ENCODE measurements at regions not wholly inside any gene's neighbourhood (a gene's known extent, or its start where the extent isn't known, plus 50 kb on each side); places are given as distances from the start of the nearest gene placed in this dataset.
A peak's percentile ranks its signal among the peaks of the same experiment; 100 is the strongest.
"Not testable (repeated sequence)": the region's sequence is repeated elsewhere in the genome, so short reads cannot be mapped to it uniquely, and the experiment has no call there.

GRCh38 chr9:113738893-113739604, 137.1 kb upstream of the ZNF618 start:
- no peak for DNase-seq (ENCODE audit: low read depth)
- no peak for TF ChIP-seq CTCF (IDR thresholded peaks at IDR 0.05; ENCODE audit: insufficient read depth, low read depth, low read length)
- H3K4me3 ChIP-seq (ENCODE audit: low read depth, low read length) = no peak overlapping the region

- DNase-seq (ENCODE audit: low read depth); H3K4me3 ChIP-seq (ENCODE audit: low read depth, low read length): not testable (repeated sequence)
Measured at GRCh38 chr9:113739605-113740507, 136.3 kb upstream of the ZNF618 start.

GRCh38 chr9:113740508-113741500, 135.3 kb upstream of the ZNF618 start:
- H3K4me3 ChIP-seq (ENCODE audit: low read depth, low read length) = not testable (repeated sequence)
- peak; percentile 17 for DNase-seq (ENCODE audit: low read depth)

DNA sequence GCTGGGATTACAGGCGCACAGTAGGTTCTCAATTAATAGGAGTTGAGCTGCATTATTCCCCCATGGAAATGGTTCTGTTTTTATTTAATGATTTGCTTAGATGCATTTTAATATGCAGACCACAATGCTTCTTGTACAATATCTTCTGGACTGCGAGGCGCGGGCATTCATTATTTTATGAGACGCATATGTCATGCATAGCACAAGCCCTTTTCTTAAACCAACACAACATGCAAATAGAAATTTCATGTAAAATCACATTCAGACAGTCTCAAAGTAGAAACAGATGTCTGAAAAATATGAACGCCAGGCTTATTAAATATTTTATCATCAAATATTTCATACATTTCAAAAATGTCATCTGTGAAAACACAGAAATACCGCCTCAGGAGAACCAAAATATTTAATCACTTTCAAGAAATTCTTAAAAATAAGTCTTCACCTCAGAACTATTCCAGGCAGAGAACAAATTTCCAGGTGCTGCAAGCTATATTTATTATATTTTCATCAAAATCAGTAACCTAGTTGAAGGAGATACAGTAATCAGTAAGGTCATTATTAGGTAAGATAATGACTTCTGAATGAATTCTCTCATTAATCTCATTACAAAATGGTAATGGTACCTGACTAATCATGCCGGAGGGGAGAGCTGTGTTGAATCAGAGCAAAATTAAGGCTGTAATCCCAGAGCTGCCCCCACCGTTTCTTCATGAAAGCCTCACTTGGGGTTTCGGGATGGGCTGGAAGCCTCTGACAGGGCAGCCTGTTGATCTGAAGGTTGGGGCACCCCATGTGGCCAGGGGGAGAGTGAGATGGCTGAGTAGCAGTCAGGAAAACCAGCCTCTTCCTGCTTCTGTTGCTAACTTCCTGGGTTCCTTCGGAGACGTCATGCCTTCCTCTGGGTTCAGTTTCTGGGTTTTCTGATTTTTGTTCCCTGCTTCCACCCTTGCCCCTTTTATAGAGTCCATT, 133.9 kb upstream of the ZNF618 start:
- no peak overlapping the region for H3K4me3 ChIP-seq (ENCODE audit: low read depth, low read length)
- DNase-seq (ENCODE audit: low read depth) = no peak
- no peak for TF ChIP-seq CTCF (IDR thresholded peaks at IDR 0.05; ENCODE audit: insufficient read depth, low read depth, low read length)

- TF ChIP-seq CTCF (IDR thresholded peaks at IDR 0.05; ENCODE audit: insufficient read depth, low read depth, low read length) = no peak
- no peak overlapping the region for H3K4me3 ChIP-seq (ENCODE audit: low read depth, low read length)
- no peak for DNase-seq (ENCODE audit: low read depth)
Measured at GRCh38 chr9:113742878-113743277, 133.2 kb upstream of the ZNF618 start.

DNA sequence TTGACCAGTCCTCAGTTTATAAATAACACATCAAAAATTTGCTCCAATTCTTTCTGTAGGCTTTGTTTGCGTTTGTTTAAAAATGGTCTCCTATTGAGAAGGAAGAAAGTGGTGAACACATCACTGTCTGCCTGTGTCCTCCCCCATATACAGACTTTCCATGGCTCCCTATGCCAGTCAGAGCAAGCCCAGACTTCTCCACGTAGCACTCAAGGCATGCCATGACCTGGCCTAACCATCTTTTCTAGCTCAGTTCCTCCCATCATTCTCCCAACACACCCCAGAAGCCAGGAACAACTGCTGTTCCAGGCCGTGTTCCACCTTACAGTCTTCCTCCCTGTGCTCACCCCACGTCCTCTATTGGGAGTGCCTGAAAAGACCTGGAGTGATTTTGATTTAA, 129.6 kb upstream of the ZNF618 start:
- no peak overlapping the region for H3K4me3 ChIP-seq (ENCODE audit: low read depth, low read length)
- no peak for DNase-seq (ENCODE audit: low read depth)
- TF ChIP-seq CTCF (IDR thresholded peaks at IDR 0.05; ENCODE audit: insufficient read depth, low read depth, low read length) = no peak

DNA sequence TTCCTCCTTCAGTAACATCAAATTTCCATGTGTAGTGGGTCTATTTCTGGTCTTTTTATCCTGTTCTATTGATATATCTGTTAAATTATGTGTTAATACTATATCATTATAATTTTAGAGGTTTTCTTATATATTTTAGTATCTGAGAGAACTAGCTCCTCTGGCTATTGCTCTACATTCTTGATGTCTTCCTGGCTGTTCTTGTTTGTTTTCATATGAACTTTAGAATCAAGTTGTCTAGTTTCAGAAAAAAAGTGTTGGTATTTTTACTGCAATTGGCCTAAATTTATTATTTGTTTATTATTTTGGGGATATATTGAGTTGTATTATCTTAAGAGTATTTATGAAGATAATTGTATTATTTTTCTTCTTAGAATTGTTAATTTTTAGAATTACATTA, 128.0 kb upstream of the ZNF618 start:
- no peak for DNase-seq (ENCODE audit: low read depth)
- no peak for TF ChIP-seq CTCF (IDR thresholded peaks at IDR 0.05; ENCODE audit: insufficient read depth, low read depth, low read length)

More for the DNA sequence above, 128.0 kb upstream of the ZNF618 start:
- no peak overlapping the region for H3K4me3 ChIP-seq (ENCODE audit: low read depth, low read length)

All from fibroblast of villous mesenchyme (primary cell).